Ovary (tissue), 3 donors: ENCODE measurements at regions not wholly inside any gene's neighbourhood (a gene's known extent, or its start where the extent isn't known, plus 50 kb on each side); places are given as distances from the start of the nearest gene placed in this dataset.

Experiments used
- CTCF ChIP-seq, 3 donors: fragments of 450-650 bp in 2 of 3; fragments of 200-600 bp in 1 of 3; IDR thresholded peaks; one replicate each; pipeline versions ENCODE4 v1.5.1 to v1.8.0; 2016 to 2022; ENCODE audit warnings: antibody characterized with exemption in 3 of 3, mild to moderate bottlenecking in 1 of 3
- POLR2A ChIP-seq: fragments of 450-650 bp; IDR thresholded peaks from one replicate; pipeline ENCODE4 v1.6.1; 2017; ENCODE audit warnings: antibody characterized with exemption, mild to moderate bottlenecking, moderate library complexity
- donor health status: DM: no; HTN: no; CAD: no.

DNA sequence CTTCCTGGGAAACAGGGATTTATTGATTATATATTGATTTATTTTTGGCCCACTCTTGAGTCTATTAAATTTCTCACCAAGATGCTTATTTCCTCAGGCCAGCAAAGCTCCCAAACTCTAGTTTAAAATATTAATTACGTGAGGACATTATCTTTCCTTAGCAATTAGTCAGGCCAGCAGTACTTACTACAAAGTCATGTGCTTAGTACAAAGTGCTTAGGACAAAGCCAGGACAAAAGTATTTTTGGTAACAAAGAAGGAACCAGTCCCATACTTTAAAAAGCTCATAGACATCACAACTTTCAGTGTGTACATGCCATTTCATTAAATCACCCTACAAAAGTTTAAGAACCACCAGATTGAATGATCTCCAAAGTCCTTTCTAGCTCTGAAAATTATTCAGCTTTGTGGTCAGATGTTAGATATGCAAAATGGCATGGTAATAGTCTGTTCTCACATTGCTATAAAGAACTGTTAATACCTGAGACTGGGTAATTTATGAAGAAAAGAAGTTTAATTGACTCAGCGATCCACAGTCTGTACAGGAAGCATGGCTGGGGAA is 94.7 kb upstream of the PWP1 start:
- TF ChIP-seq POLR2A (no peak), CTCF (IDR thresholded peaks at IDR 0.05) (no peak)
